ENCODE measurements at regions not wholly inside any gene's neighbourhood (a gene's known extent, or its start where the extent isn't known, plus 50 kb on each side); places are given as distances from the start of the nearest gene placed in this dataset.

DNA sequence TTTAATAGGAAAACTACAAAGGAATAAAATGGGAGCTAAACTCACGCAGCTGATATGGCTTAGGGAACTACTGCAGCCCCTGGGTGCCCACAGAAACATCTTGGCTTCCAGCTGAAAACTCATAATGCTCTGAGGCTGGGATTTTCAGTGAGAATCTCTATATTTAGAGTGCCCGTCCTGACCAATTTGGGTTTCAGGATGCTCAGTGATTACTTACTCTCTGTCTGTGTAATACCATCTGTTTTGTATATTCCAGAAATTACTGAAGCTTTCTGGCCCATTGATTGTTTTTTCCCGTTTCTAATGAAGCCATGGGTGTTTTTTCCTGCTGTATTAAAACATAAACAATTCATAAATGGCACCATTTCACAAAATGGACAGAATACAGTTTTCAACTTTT lies 50.6 kb upstream of the ZNF385D start:
- DNase-seq: no peak

DNA sequence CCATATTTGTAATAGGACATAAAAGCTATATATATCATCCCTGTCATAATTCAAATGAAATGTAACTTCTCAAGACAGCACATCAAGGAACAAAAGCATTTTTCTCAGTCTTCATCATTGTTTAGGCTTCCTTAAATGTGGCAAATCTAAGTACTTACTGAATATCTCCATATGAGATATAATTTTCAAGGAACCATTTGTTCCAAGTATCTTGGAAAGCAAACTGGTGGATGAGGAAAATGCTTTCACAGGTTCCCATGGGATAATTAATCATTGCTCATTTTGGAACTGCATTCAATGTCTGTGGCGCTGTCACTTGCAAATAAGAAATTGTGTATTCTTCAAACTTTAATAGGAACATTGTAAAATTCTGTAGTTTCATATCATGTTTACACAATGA lies 52.6 kb upstream of the ZNF385D start:
- no peak for DNase-seq

DNA sequence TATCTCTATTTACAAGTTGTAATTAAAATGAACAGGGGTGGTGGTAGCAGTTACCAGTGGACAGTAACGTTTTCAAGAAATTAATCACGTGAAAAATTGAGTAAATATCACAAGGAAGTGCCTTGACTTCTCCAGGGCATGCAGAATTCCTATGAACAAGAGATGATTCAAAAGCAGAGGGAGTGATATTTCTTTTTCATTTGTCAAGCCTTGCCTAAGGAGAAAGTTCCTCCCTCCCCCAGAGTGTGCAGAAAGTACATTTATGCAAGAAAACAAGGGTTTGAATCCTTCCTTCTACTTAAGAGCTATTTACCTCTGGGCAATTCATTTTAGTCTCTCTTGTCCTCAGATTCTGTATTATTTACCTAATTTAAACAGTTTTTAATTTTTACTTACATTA lies 53.3 kb upstream of the ZNF385D start:
- DNase-seq: no peak

DNA sequence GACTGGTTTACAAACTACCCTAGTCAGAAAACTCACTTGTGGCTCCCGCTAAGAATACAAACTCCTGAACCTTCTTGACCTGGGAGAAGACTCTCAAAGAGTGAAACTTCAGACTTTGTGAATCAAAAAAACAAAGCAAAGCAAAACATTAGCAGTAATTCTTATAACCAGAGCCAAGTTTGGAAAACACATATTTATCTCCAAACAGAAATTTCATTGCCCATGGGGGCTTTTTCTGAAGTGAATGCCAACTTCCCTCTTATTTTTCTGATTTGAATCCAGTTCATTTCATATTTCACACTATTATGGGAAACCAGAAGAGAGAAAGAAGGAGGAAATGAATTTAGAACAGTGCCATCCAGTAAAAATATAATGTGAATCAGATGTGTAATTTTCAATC lies 55.7 kb upstream of the ZNF385D start:
- DNase-seq: no peak

DNA sequence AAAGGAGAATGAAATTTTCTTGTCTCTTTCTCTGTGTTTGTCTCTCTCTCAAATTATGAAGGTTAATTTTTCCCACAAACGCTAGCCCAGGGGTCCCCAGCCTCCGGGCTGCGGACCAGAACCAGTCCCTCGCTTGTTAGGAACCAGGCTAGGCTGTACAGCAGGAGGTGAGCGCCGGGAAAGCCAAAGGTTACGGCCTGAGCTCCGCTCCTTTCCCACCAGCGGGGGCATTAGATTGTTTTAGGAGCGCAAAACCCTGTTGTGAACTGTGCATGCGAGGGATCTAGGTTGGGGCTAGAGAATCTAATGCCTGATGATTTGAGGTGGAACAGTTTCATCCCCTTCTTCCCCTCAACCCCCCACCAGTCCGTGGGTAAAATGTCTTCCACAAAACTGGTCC lies 74.7 kb upstream of the ZNF385D start:
- peak; percentile 60 for DNase-seq

DNA sequence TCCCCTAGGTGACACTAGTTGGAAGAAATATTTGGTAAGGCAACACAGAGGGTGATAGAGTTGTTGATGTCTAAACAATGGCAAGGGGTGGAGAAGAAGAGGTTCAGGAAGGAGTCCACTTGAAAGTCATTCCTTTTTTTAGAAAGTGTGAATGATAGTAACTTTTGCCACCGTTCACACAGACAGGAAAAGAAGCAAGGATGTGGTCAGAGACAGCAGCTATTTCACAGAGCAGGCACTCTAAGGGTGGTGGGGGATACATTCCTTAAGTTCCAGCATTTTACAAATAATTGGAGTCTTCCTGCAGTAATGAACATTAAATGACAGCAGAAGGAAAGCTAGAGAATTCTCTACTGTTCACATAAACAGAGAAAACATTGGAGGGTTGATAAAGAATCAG lies 75.4 kb upstream of the ZNF385D start:
- DNase-seq: peak; percentile 64

DNA sequence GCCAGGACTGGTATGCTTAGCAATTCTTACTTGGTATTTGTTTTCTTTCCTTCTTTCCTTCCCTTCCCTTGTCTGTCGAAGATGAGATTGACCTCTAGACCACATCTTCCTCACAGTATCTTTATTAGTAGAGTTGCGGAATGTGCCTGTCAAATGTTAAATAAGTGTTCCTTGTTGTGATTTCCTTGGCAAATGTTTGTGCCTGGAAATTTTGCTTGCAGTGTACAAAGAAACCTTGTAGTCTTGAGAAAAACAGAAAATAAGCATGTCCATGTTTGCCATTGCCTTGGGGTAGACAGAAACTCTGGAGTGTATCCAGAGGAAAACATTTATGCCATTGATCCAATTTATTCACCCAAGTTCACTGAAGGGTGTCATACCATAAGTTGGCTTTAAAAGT lies 79.5 kb upstream of the ZNF385D start:
- no peak for DNase-seq

DNA sequence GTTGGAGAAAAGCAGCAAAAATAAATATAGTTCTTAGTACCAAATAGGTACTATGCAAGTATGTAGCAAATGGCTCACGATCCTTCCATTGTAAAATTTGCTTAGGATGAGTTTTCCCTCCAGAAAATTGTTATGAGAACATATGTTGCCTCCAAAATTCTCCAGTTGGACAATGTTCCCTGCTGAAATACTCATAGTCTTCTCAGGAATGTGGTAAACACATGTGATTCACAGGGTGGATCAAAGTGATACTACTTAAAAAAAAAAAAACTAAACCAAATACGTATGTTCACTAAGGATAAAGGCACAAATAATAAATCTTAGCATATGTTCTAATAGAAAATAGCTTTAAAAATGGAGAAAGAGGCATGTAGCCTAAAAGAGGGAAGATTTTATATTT lies 84.3 kb upstream of the ZNF385D start:
- no peak for DNase-seq

DNA sequence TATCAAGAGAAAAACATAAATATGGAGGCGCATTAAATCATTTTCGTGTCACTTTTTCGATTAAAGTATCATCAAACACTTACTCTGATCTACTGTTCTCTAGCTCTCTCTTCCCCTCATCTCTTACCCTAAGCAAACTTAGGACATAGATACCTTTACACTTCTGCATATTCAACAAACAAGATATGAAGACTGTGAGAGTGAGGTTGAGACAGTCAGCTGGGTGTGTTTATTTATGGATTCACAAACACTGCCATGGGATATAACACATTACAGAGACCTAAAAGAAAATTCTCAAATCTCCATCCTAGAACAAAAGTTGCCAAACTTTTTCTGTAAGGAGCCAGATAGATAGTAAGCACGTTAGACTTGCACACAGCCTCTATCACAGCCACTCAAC lies 85.2 kb upstream of the ZNF385D start:
- DNase-seq: no peak

DNA sequence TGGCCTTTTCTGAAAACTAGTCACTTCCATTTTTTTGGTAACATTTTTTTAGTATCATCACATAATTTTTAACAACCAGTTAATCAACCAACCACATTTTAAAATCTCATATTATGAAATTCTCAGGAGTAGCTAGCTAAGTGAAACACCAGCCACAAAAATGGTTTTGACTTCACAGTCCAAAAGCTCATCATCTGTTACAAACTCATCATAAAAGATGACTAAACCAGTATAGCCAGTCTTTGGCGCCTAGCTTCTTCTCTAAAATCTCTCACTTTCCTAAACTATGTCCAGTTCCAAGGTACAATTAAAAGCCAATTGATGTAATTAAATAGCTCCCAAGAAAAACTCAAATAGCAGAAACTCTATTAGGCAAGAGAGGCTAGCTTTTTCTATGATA lies 88.2 kb upstream of the ZNF385D start:
- no peak for DNase-seq

DNA sequence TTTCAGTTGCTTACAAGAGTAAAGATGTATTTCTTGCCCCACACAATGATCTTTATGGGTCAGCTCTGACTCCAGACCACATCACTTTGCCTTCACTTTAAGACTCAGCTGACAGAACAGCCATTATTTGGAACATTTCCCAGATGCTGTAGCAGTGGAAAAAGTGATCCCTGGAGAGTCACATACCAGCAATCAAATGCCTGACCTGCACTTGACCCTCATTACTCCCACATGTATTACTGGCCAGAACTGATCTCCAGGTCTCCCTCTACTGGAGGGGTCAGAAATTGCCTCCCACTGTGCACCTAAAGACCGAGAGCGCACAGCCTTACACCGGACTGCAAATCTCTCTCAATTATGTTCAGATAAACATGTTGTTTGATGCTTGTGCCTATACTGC lies 88.6 kb upstream of the ZNF385D start:
- DNase-seq: peak; percentile 66

DNA sequence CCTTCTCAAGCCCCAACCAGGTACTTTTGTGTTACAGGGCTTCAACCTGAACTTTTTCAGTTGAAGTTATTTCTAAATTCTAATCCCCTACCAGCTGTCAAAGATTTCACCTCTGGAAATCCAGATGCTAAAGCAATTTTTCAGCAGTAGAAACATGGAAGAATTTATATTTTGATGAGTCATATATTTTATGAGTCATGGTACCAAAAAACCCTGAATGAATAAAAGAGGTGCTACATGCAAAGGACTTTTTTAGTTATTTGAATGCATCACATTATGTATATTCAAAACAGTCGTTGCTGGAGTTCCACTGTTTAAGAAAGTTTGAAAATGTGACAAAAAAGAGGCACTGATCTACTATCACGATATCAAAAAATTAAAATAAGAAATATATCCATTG lies 96.0 kb upstream of the ZNF385D start:
- DNase-seq: no peak

DNA sequence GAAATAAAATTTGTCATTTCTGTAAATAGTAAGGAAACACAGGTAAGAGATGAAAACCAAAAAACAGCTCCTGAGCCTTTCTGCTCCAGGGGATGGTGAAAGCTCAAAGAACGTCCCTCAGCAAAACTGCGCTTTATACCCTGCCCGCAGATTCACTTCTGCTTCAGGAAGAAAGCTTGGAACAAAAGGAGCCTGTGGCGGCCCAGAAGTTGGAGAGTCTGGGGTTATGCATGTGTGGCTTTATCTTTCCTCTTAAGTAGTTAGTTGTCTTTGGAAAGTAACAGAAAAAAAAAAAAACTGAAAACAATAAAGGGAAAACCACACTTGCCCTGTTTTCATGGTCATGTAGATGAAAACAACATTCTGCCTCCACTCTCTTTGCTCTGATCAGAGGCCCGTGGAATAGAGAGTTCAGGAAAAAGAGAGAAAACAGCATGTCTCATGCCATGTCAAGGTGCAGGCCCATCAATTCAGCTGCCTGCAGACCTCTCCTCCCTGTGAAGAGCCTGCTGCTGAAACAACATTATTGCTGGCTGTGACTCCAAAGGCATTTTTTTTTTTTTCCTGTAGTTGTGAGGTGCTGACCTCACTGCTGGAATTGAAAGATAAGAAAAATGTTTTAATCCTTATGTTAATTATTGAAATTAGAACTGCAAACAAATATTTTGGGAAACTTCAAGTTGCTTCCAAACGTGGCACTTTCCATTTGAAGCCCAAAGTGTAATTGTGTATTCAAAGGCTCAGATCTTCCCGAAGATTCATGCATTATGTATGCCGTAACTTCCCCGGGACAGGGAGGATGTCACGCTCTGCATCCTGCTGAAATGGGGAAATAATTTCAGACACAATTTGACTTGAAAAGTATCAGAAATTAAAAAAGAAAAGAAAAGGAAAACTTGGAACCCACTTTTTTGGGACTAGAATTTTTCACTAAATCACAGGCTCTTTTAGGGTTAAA lies 108.4 kb upstream of the ZNF385D start:
- DNase-seq: no peak

DNA sequence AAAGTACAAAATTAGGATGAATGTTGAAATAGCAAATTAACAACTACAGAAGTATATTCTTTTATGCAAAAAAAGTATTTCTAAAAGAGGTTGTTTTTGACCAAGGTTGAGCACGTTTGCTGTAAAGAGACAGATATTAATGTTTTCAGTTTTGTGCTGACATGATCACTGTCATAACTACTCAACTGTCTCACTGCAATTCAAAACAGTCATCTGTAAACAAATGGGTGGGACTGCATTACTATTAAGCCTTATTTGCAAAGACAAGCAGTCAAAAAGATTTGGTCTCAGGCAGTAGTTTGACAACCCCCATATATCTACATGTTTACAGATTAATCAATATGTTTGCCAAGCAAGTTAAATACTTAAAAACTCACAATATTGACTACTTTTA lies 109.1 kb upstream of the ZNF385D start:
- no peak for DNase-seq

DNA sequence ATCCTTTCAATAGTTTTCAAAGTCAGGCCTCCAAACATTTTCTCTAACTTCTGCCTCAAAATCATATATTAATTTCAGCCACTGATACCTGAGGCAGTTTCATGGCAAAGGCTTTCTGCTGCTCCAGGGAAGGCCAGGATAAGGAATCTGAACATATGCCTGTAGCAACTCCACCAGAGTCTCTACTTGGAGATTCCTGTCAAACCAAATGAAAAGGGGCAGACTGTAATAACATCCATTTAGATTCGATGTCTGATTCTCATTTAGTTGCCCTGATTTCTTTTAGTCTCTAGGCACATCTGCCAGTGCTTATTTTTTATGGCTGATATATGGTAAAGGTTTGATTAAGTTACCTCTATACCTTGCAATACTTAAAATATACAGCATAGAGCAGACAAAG lies 109.6 kb upstream of the ZNF385D start:
- no peak for DNase-seq

DNA sequence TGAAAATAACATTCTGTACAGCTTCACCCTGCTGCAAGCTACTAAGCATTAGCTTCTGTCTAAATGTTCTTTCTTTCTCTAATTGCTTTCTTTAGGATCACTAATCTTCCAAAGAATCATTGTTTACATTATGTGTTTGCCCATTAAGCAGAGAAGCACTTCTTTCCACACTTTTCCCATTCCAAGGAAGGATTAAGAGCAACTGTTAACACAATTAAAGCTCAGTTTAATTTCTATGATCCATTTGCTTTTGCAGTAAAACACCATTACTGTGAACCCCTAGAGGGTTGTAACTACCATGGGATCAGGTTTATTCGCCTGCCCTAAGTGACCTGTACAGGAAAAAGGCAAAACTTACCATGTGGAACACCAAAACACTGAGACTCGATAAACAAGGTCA lies 125.8 kb upstream of the ZNF385D start:
- DNase-seq: no peak

DNA sequence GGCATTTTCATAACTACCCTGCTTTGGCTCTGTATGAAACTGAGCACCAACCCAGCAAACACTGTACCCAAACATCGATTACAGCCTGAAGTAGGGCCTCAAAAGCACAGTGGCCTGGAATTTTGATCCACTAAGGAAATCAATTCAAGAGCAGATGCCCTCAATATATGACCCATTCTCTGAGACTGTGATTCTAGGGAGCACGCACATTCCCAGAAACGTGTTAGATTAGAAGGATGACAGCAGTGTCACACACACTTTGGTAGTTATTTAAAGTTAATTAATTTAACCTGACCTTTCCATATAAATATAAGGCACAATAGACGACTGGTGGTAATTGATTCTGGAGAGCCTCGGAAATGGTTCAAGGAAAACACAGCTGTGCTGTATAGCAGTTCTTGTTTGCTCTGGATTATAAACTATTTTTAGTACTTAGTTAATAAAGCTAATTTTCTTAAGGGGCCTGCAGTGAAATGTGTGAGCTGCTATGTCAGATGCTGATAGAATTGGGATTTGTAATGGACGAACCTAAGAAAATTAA lies 126.3 kb upstream of the ZNF385D start:
- DNase-seq: no peak

DNA sequence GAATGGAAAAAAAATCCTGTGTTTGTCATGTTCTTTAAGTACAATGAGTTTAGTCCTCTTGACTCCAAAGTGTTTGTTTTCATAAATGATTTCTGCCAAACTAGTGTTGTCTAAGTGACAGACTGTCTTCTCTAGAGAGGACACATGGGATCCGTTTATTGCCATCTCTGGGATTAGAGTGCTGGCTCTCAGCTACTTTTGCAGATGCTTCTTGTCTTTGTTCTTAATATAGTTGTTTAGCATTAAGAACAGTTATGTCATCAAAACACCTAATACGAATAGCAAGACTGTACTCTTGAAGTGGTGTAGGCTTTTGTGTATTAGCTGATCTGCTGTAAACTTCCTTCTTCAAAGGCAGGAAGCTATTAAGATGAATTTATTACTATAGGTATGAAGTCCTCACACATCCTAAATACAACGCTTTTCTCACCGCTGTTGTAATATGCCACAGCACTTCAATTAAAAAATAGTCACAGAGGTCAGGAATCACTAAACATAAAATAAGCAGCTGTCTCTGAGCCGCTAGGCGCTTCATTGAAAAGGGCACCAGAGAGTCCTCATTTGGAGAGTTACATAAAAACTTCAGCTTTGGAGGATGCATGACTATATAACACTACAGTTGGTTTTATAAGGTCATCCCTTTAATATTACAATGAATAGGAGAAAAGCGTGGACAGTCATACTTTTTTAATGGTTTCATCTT lies 128.3 kb upstream of the ZNF385D start:
- DNase-seq: no peak

DNA sequence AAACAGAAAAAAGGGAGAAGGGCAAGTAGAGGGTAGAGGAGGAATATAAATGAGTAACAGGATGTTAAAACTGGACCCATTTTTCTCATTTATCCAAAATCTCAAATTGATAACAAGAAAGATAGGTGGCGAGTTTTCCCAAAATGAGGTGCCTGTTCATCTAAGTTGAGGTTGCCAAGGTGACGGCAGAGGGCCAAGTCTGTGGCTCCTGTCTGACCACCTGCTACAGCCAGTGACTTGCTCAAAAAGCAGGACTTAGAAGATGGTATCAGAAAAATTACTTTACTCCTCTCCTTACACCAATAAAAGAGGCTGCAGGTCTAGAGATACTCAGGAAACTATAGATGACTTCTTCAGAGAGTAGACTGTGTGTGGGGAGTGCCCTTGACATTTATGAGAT lies 137.6 kb upstream of the ZNF385D start:
- no peak for DNase-seq

DNA sequence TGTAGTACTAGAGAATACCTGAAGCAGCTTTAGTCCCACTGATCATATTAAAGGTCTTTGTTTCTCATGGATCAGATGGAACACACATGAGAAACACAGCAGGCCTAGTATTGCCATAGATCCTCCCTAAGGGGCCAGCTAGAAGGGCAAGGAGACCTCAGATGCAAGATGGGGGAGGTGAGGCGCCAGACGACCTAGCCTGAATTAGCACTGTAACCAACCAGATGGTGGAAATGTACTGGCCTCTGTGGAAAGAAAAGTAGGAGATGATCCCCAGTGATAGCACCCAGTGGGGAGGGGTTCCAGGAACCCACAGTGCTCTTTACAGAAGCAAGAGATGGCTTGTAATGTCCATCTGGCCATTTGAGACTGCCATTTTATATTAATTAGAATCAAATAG lies 138.2 kb upstream of the ZNF385D start:
- DNase-seq: no peak

DNA sequence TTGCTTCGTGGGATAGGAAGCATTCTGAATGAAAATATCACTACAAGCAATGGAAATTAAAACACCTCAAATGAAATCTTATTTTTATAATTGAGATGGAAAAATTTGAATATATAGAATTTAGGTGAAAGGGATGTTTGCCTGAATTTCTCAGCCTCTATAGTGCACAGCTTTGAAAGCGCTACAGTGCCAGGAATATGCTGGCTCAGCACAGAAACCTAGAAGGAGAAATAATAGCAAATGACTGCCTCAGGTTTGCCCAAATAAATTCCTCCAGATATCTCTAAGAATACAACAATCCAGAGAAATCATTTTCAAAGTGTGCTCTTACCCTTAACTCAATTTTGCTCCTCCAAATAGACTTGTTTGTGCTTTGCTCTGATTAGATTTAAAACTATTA lies 141.1 kb upstream of the ZNF385D start:
- no peak for DNase-seq

DNA sequence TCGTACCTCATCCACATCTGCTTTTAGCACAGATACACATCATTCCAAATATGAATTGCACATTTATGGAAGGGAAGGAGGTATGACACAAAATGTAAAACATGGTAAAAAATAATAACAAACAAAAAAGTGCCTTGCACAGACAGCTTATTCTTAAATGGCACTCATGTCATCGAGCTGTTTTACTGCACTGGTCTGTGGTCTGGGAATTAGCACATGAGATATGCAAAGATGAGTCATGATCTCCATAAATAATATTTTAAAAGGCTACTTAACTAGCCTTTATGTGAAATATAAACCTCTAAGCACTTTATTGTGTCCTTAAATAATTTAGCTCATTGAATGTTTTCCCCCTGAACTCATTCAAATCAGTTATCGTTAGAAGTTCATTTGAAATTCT lies 142.2 kb upstream of the ZNF385D start:
- no peak for DNase-seq

DNA sequence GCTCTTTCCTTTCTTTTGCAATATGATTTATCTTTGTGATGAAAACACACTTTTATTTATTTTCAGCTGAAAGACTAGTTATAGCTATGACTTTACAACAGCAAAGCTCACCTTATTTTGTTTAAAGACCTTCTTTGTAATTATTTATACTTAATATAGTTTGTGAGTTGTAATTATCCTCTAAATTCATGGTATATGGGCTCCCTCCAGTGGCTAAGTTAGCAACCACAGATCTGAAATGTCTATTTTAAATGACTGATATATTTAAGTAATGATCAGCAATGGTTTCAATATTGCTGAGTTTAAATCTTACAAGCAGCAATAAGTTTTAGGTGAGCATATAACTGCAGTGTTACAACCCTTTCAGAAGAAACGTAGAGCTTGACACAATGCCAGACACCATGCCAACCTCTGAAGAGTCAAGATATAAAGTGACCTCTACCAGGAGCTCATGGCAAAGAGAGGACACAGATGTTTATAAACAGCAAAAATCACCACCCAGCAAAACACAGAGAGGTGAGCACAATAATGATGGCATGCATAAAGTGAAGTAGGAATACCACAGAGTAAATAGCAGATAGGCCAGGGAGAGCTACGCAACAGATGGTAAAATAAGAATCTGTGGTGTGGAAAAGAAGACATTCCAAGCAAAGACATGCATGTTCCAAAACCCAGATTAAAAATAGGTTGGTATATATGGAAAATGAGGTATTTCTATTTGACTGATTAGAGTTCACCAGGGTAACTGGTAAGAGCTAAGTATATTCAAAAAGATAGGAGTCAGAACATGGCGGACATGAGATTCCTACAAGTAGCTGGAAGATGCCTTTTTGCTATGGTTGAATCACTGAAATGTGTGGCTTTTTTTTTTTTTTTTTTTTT lies 143.7 kb upstream of the ZNF385D start:
- DNase-seq: no peak

Measured in islet precursor cell (in vitro differentiated cells).